ENCODE measurements at regions not wholly inside any gene's neighbourhood (a gene's known extent, or its start where the extent isn't known, plus 50 kb on each side); places are given as distances from the start of the nearest gene placed in this dataset.

GRCh38 chr4:162891788-162892707 is 274.6 kb downstream of the NAF1 start:
- no peak overlapping the region for H3K4me3 ChIP-seq (ENCODE audit: low read depth in 1 of 3, low read length in 3 of 3)
- H3K4me1 ChIP-seq (ENCODE audit: control insufficient read depth in 4 of 4, insufficient read depth in 4 of 4, low read length in 3 of 4): no peaks in the 10 kb centered on the region
- H3K36me3 ChIP-seq (ENCODE audit: control insufficient read depth in 4 of 4, insufficient read depth in 3 of 4, low read depth in 1 of 4, low read length in 3 of 4): no peaks in the 10 kb centered on the region
- no peaks in the 10 kb centered on the region for H3K9me3 ChIP-seq (ENCODE audit: control insufficient read depth in 4 of 4, low read length in 3 of 4)
- DNase-seq (ENCODE audit: low spot score): no peak
- TF ChIP-seq JUND (IDR thresholded peaks at IDR 0.05) (no peak), SP1 (IDR thresholded peaks at IDR 0.05) (no peak), HNF4A (conservative IDR thresholded peaks at IDR 0.05) (no peak), GABPA (IDR thresholded peaks at IDR 0.05 in 1 of 2, conservative IDR thresholded peaks at IDR 0.05 in 1 of 2) (no peak), EGR1 (IDR thresholded peaks at IDR 0.05; ENCODE audit: low read depth in 2 of 2) (no peak), REST (IDR thresholded peaks at IDR 0.05) (no peak), MAX (IDR thresholded peaks at IDR 0.05) (no peak), TAF1 (conservative IDR thresholded peaks at IDR 0.05) (no peak), FOXA2 (IDR thresholded peaks at IDR 0.05) (no peak), HNF4G (IDR thresholded peaks at IDR 0.05) (no peak), ZBTB33 (IDR thresholded peaks at IDR 0.05) (no peak), CTCF (IDR thresholded peaks at IDR 0.05; ENCODE audit: low read depth, low read length, missing input control) (no peak), ATF3 (IDR thresholded peaks at IDR 0.05) (no peak)
- 51% methylated on average over 3 of the region's 3 CpGs for WGBS
- H3K27me3 ChIP-seq (ENCODE audit: control insufficient read depth in 4 of 4, insufficient read depth in 4 of 4, low read length in 3 of 4): no peaks in the 10 kb centered on the region
- H3K9ac ChIP-seq (ENCODE audit: low read depth in 1 of 2, low read length in 2 of 2): no peak overlapping the region
- H3K27ac ChIP-seq (ENCODE audit: low read depth in 1 of 2, low read length in 2 of 2): no peak overlapping the region

- DNase-seq (ENCODE audit: low spot score): no peak
- Histone ChIP-seq H3K9me3 (ENCODE audit: control insufficient read depth in 4 of 4, low read length in 3 of 4) (peaks cover 0 to 3% (median 0%) of the 10 kb centered on the region in 4 donors), H3K4me1 (ENCODE audit: control insufficient read depth in 4 of 4, insufficient read depth in 4 of 4, low read length in 3 of 4) (no peaks in the 10 kb centered on the region), H3K36me3 (ENCODE audit: control insufficient read depth in 4 of 4, insufficient read depth in 3 of 4, low read depth in 1 of 4, low read length in 3 of 4) (no peaks in the 10 kb centered on the region), H3K9ac (ENCODE audit: low read depth in 1 of 2, low read length in 2 of 2) (no peak overlapping the region), H3K4me3 (ENCODE audit: low read depth in 1 of 3, low read length in 3 of 3) (no peak overlapping the region), H3K27me3 (ENCODE audit: control insufficient read depth in 4 of 4, insufficient read depth in 4 of 4, low read length in 3 of 4) (no peaks in the 10 kb centered on the region), H3K27ac (ENCODE audit: low read depth in 1 of 2, low read length in 2 of 2) (no peak overlapping the region)
- WGBS: 67% methylated on average over 1 of the region's 1 CpG
- no peak for TF ChIP-seq HNF4A (conservative IDR thresholded peaks at IDR 0.05)
- no peak for TF ChIP-seq JUND (IDR thresholded peaks at IDR 0.05)
- no peak for TF ChIP-seq TAF1 (conservative IDR thresholded peaks at IDR 0.05)
- TF ChIP-seq REST (IDR thresholded peaks at IDR 0.05): no peak
- TF ChIP-seq HNF4G (IDR thresholded peaks at IDR 0.05): no peak
- no peak for TF ChIP-seq MAX (IDR thresholded peaks at IDR 0.05)
- no peak for TF ChIP-seq CTCF (IDR thresholded peaks at IDR 0.05; ENCODE audit: low read depth, low read length, missing input control)
- TF ChIP-seq ATF3 (IDR thresholded peaks at IDR 0.05): no peak
- no peak for TF ChIP-seq FOXA2 (IDR thresholded peaks at IDR 0.05)
These were observed 288.6 kb downstream of the NAF1 start for GRCh38 chr4:162878096-162878495.

Data from liver (tissue), 8 donors.